ENCODE measurements at regions not wholly inside any gene's neighbourhood (a gene's known extent, or its start where the extent isn't known, plus 50 kb on each side); places are given as distances from the start of the nearest gene placed in this dataset.

GRCh38 chr5:8057769-8058168, 188.8 kb downstream of the MTRR start:
- Mint-ChIP-seq H3K36me3 (ENCODE audit: low read depth) (no peaks in the 10 kb centered on the region), H3K4me1 (peaks cover 34% of the 10 kb centered on the region), H3K4me3 (no peak overlapping the region), H3K27ac (no peak overlapping the region), H3K9me3 (no peaks in the 10 kb centered on the region), H3K27me3 (ENCODE audit: low read depth, poor library complexity) (peaks cover 5% of the 10 kb centered on the region)
- TF ChIP-seq CTCF (IDR thresholded peaks at IDR 0.05): no peak
- no peak for DNase-seq

- H3K4me1 Mint-ChIP-seq: peaks cover 34% of the 10 kb centered on the region
- no peaks in the 10 kb centered on the region for H3K36me3 Mint-ChIP-seq (ENCODE audit: low read depth)
- DNase-seq: no peak
- no peaks in the 10 kb centered on the region for H3K9me3 Mint-ChIP-seq
- H3K27me3 Mint-ChIP-seq (ENCODE audit: low read depth, poor library complexity): peaks cover 5% of the 10 kb centered on the region
- H3K4me3 Mint-ChIP-seq: no peak overlapping the region
- TF ChIP-seq CTCF (IDR thresholded peaks at IDR 0.05): no peak
- peak overlapping the region; percentile 7 for H3K27ac Mint-ChIP-seq
Observed at GRCh38 chr5:8058616-8059190, 189.8 kb downstream of the MTRR start.

GRCh38 chr5:8059337-8059736, 190.4 kb downstream of the MTRR start:
- Mint-ChIP-seq H3K4me1 (peaks cover 34% of the 10 kb centered on the region), H3K4me3 (no peak overlapping the region), H3K9me3 (no peaks in the 10 kb centered on the region), H3K36me3 (ENCODE audit: low read depth) (no peaks in the 10 kb centered on the region), H3K27ac (no peak overlapping the region), H3K27me3 (ENCODE audit: low read depth, poor library complexity) (peaks cover 9% of the 10 kb centered on the region)
- no peak for TF ChIP-seq CTCF (IDR thresholded peaks at IDR 0.05)
- no peak for DNase-seq

DNA sequence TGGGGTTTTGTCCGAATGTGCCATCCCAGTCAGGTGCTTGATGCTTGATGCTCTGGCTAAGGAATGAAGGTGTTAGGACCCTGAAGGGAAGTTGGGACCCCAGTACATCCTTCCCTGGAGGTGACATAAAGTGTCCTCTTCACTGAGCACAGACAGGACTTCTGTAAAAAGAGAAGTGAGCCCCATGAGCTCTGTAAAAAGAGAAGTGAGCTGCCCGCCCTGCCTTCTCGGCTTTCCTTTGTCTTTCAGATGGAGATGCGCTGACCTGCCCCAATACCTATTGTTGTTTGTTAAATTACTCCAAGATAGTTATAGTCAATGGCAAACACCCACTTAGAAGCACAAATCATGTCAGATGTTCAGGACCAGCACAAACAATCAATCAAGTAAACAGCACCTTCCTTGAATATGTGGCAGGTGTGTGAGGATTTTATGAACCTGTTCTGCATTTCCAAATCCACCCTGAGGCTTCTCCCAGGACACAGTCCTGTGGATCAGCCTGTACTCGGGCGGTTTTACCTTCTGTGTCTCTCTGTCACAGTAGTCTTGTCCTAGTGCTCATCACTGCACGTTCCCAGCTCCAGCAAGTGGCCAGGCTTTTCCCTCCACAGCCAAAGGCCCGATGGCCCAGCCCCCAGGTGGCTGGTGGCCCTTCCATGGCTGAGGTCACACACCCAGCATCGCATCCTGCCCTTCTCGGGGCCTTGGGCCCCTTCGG, 191.4 kb downstream of the MTRR start:
- TF ChIP-seq CTCF (IDR thresholded peaks at IDR 0.05): no peak
- Mint-ChIP-seq H3K27me3 (ENCODE audit: low read depth, poor library complexity) (peaks cover 9% of the 10 kb centered on the region), H3K9me3 (no peaks in the 10 kb centered on the region), H3K27ac (peak overlapping the region; percentile 37), H3K36me3 (ENCODE audit: low read depth) (no peaks in the 10 kb centered on the region), H3K4me1 (peaks cover 34% of the 10 kb centered on the region), H3K4me3 (no peak overlapping the region)
- no peak for DNase-seq

- Mint-ChIP-seq H3K27me3 (ENCODE audit: low read depth, poor library complexity) (peaks cover 9% of the 10 kb centered on the region), H3K27ac (peak overlapping the region; percentile 37), H3K9me3 (no peaks in the 10 kb centered on the region), H3K4me1 (peaks cover 34% of the 10 kb centered on the region), H3K4me3 (no peak overlapping the region), H3K36me3 (ENCODE audit: low read depth) (no peaks in the 10 kb centered on the region)
- no peak for TF ChIP-seq CTCF (IDR thresholded peaks at IDR 0.05)
- DNase-seq: no peak
Observed at GRCh38 chr5:8060953-8061429, 192.0 kb downstream of the MTRR start.

DNA sequence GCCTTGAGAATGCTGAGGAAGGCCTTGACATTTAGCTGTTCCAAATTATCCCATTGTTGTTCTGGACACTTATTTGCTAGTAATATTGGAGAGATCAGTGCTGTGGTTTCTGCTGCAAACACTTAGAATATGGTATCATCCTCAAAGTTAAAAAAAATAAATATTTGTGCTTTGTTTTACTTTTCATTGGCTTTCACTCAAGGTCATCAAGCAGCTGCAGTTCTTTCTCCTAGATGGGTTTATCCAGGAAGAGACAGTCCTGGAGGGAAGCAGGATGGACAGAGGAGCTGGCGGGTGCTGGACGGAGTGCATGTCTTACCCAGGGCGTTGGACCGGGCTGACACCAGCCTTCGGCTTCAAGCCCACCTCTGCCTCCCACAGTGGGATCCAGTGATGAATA, 193.6 kb downstream of the MTRR start:
- Mint-ChIP-seq H3K4me3 (no peak overlapping the region), H3K27ac (no peak overlapping the region), H3K9me3 (no peaks in the 10 kb centered on the region), H3K27me3 (ENCODE audit: low read depth, poor library complexity) (peaks cover 9% of the 10 kb centered on the region), H3K36me3 (ENCODE audit: low read depth) (no peaks in the 10 kb centered on the region), H3K4me1 (peaks cover 33% of the 10 kb centered on the region)
- TF ChIP-seq CTCF (IDR thresholded peaks at IDR 0.05): no peak
- no peak for DNase-seq
